ENCODE measurements at regions not wholly inside any gene's neighbourhood (a gene's known extent, or its start where the extent isn't known, plus 50 kb on each side); places are given as distances from the start of the nearest gene placed in this dataset.

DNA sequence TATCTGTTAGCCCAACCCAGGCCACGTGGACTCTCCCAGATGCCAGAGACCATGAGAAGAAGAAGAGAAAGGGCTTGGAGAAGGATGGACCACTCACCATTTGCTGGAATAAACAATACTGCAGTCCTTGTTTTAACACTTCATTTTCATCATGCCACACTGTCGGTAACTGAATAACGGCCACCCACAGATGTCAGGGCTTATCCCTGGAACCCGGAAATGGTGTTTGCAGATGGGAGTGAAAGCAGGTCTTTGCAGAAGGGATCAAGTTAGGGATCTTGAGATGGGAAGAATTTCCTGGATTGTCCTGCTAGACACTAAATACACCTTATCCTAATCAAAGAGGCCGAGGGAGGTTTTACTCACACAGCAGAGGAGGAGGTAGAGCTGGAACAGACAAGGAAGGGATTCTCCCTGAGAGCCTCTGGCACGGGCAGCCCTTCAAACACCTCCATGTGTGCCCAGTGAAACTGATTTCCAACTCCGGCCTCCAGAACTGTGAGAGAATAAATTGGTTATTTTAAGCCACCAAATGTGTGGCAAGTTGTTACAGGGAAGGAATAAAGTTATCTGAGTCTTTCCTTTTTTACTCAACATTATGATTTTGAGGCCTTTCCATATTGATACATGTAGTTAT lies 56.3 kb upstream of the SFMBT2 start:
- H3K9me3 ChIP-seq (ENCODE audit: severe bottlenecking), result no peaks in the 10 kb centered on the region
- H3K4me3 ChIP-seq (ENCODE audit: severe bottlenecking), result no peak overlapping the region
- H3K27ac ChIP-seq (ENCODE audit: poor library complexity, severe bottlenecking), result no peak overlapping the region
- no peak for ATAC-seq (ENCODE audit: low read depth)
- H3K27me3 ChIP-seq (ENCODE audit: insufficient read depth, poor library complexity, severe bottlenecking), result no peaks in the 10 kb centered on the region
- no peak for DNase-seq (ENCODE audit: low spot score)
- H3K4me1 ChIP-seq (ENCODE audit: insufficient read depth, poor library complexity, severe bottlenecking), result no peaks in the 10 kb centered on the region
- no peaks in the 10 kb centered on the region for H3K36me3 ChIP-seq (ENCODE audit: low read depth)
- TF ChIP-seq, protein P1, sequence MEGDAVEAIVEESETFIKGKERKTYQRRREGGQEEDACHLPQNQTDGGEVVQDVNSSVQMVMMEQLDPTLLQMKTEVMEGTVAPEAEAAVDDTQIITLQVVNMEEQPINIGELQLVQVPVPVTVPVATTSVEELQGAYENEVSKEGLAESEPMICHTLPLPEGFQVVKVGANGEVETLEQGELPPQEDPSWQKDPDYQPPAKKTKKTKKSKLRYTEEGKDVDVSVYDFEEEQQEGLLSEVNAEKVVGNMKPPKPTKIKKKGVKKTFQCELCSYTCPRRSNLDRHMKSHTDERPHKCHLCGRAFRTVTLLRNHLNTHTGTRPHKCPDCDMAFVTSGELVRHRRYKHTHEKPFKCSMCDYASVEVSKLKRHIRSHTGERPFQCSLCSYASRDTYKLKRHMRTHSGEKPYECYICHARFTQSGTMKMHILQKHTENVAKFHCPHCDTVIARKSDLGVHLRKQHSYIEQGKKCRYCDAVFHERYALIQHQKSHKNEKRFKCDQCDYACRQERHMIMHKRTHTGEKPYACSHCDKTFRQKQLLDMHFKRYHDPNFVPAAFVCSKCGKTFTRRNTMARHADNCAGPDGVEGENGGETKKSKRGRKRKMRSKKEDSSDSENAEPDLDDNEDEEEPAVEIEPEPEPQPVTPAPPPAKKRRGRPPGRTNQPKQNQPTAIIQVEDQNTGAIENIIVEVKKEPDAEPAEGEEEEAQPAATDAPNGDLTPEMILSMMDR (IDR thresholded peaks at IDR 0.05; ENCODE audit: poor library complexity, severe bottlenecking), result no peak

DNA sequence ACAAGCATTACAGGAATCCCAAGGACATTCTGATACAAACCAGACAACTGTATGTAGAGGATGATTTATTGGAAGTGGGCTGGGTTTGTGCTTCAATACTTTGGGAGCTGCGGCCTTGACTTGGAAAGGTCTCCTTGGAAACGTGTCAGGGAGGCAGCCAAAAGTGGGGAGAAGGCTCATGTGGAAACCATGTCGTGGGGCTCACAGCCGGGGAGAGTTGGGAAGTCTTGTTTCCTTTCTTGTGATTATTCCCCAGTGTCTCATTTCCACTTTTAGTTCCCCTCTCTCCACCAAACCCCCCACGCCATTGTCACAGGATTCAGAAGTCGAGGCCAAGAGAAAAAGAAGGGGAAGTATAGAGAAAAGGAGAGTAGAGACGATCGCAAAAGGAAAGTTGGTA lies 53.9 kb upstream of the SFMBT2 start:
- Histone ChIP-seq H3K27ac (ENCODE audit: poor library complexity, severe bottlenecking) (no peak overlapping the region), H3K4me1 (ENCODE audit: insufficient read depth, poor library complexity, severe bottlenecking) (no peaks in the 10 kb centered on the region), H3K27me3 (ENCODE audit: insufficient read depth, poor library complexity, severe bottlenecking) (no peaks in the 10 kb centered on the region), H3K4me3 (ENCODE audit: severe bottlenecking) (no peak overlapping the region), H3K36me3 (ENCODE audit: low read depth) (no peaks in the 10 kb centered on the region), H3K9me3 (ENCODE audit: severe bottlenecking) (no peaks in the 10 kb centered on the region)
- TF ChIP-seq, protein P1 (IDR thresholded peaks at IDR 0.05; ENCODE audit: poor library complexity, severe bottlenecking), result no peak
- DNase-seq (ENCODE audit: low spot score), result no peak
- ATAC-seq (ENCODE audit: low read depth), result no peak

Data from RWPE2 (cell line).